Ascending aorta (tissue), 2 donors: ENCODE measurements at regions not wholly inside any gene's neighbourhood (a gene's known extent, or its start where the extent isn't known, plus 50 kb on each side); places are given as distances from the start of the nearest gene placed in this dataset.

ENCODE experiments used
- DNase-seq, 2 donors: peaks; one replicate each; pipeline ENCODE4 v3.0.0-alpha.2; 2019; ENCODE audit warnings: low spot score in 2 of 2
- H3K27ac ChIP-seq, 2 donors: fragments of 200-600 bp; sonication (generic); one replicate each; pipeline ENCODE4 v1.5.1; 2016 to 2017; ENCODE audit warnings: mild to moderate bottlenecking in 1 of 2
- H3K27me3 ChIP-seq: fragments of 200-600 bp; sonication (generic); one replicate; pipeline ENCODE4 v1.5.1; 2017
- H3K36me3 ChIP-seq, 2 donors: fragments of 200-600 bp; sonication (generic); one replicate each; pipeline ENCODE4 v1.5.1; 2016
- H3K4me1 ChIP-seq, 2 donors: fragments of 200-600 bp; sonication (generic); one replicate each; pipeline ENCODE4 v1.5.1; 2016 to 2017; ENCODE audit warnings: mild to moderate bottlenecking in 1 of 2
- H3K4me3 ChIP-seq, 2 donors: fragments of 200-600 bp; sonication (generic); one replicate each; pipeline ENCODE4 v1.5.1; 2016 to 2017; ENCODE audit warnings: mild to moderate bottlenecking in 1 of 2
- H3K9me3 ChIP-seq, 2 donors: fragments of 200-600 bp; sonication (generic); one replicate each; pipeline ENCODE4 v1.5.1; 2016
- CTCF ChIP-seq, 3 experiments: fragments of 200-600 bp in 2 of 3; fragments of 450-650 bp in 1 of 3; sonication (generic) in 2 of 3; IDR thresholded peaks; one replicate each; pipeline ENCODE4 v1.5.1; 2016 to 2019; ENCODE audit warnings: antibody characterized with exemption in 3 of 3, mild to moderate bottlenecking in 1 of 3, moderate library complexity in 1 of 3
- intact Hi-C: fragments of 100-400 bp; cut with DNase I; formaldehyde crosslinking; loops from one replicate; pipeline ENCODE4 v1.15.1; 2023

GRCh38 chr2:236986524-236987330 is 99.0 kb upstream of the COPS8 start:
- Histone ChIP-seq H3K27me3 (no peaks in the 10 kb centered on the region), H3K4me3 (no peak overlapping the region), H3K4me1 (no peaks in the 10 kb centered on the region), H3K36me3 (no peaks in the 10 kb centered on the region), H3K27ac (no peak overlapping the region), H3K9me3 (peaks cover 0 to 4% of the 10 kb centered on the region in 2 donors)
- TF ChIP-seq CTCF (IDR thresholded peaks at IDR 0.05): no peak
- DNase-seq: no peak
- intact Hi-C loops: no loop called here

GRCh38 chr2:236988216-236988615 is 97.5 kb upstream of the COPS8 start:
- Histone ChIP-seq H3K4me1 (no peaks in the 10 kb centered on the region), H3K27ac (no peak overlapping the region)

GRCh38 chr2:236988690-236989624 is 96.7 kb upstream of the COPS8 start:
- TF ChIP-seq CTCF (IDR thresholded peaks at IDR 0.05): no peak
- H3K36me3 ChIP-seq: no peaks in the 10 kb centered on the region
- H3K9me3 ChIP-seq: no peaks in the 10 kb centered on the region
- peak overlapping the region in 1 of 2 donors; percentile 49 for H3K27ac ChIP-seq
- no peak overlapping the region for H3K4me3 ChIP-seq
- intact Hi-C loops: no loop called here
- DNase-seq: peak; percentile 29 to 84
- H3K27me3 ChIP-seq: no peaks in the 10 kb centered on the region
- H3K4me1 ChIP-seq: no peaks in the 10 kb centered on the region

More at GRCh38 chr2:236988216-236988615, 97.5 kb upstream of the COPS8 start:
- DNase-seq: no peak
- intact Hi-C loops: no loop called here
- no peaks in the 10 kb centered on the region for H3K36me3 ChIP-seq
- H3K4me3 ChIP-seq: no peak overlapping the region
- peaks cover 0 to 1% of the 10 kb centered on the region in 2 donors for H3K9me3 ChIP-seq
- no peak for TF ChIP-seq CTCF (IDR thresholded peaks at IDR 0.05)
- no peaks in the 10 kb centered on the region for H3K27me3 ChIP-seq

- DNase-seq: no peak
- H3K27ac ChIP-seq: no peak overlapping the region
- no peaks in the 10 kb centered on the region for H3K27me3 ChIP-seq
- H3K4me1 ChIP-seq: no peaks in the 10 kb centered on the region
- intact Hi-C loops: no loop called here
- no peak for TF ChIP-seq CTCF (IDR thresholded peaks at IDR 0.05)
- H3K4me3 ChIP-seq: no peak overlapping the region
- H3K36me3 ChIP-seq: no peaks in the 10 kb centered on the region
- no peaks in the 10 kb centered on the region for H3K9me3 ChIP-seq
These were observed 95.1 kb upstream of the COPS8 start for GRCh38 chr2:236990552-236990951.

GRCh38 chr2:236991874-236992273 is 93.8 kb upstream of the COPS8 start:
- intact Hi-C loops: no loop called here
- Histone ChIP-seq H3K27ac (no peak overlapping the region), H3K4me1 (no peaks in the 10 kb centered on the region), H3K27me3 (no peaks in the 10 kb centered on the region), H3K9me3 (no peaks in the 10 kb centered on the region), H3K36me3 (no peaks in the 10 kb centered on the region), H3K4me3 (no peak overlapping the region)
- no peak for TF ChIP-seq CTCF (IDR thresholded peaks at IDR 0.05)
- DNase-seq: no peak
